ENCODE measurements at regions not wholly inside any gene's neighbourhood (a gene's known extent, or its start where the extent isn't known, plus 50 kb on each side); places are given as distances from the start of the nearest gene placed in this dataset.

DNA sequence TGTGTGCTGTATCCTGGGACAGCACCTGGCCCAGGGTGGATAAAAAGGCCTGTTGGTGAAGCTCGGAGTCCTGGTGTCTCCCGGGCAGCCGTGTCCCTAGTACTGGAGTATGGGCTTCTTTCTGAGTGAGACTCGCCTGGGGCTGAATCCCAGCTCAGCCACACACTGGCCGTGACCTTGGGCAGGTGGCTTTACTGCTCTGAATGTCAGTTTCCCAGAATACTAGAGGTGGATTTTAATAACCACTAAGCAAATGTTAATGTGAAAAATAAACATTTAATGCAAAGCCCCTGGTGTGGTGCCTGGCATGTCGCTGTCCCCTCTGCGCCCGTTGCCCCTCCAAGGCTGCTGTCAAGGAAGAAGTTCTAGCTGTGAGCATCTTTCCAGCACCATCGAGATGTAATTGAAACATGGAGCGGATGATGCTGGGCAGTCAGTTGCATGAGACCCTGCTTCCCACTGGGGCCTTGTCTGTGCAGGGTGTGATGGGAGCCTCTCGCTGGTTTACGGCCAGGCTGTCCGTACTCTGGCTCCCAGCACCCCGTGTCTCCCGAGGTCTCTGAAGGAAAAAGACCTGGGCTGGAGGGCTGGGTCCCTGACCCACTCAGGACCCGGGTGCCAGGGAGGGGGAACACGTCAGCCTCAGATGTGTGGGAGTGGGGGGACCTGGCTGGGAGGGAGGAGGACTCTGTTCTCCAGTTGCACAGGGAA, 527.8 kb downstream of the MATN1 start:
- TF ChIP-seq, protein P1, sequence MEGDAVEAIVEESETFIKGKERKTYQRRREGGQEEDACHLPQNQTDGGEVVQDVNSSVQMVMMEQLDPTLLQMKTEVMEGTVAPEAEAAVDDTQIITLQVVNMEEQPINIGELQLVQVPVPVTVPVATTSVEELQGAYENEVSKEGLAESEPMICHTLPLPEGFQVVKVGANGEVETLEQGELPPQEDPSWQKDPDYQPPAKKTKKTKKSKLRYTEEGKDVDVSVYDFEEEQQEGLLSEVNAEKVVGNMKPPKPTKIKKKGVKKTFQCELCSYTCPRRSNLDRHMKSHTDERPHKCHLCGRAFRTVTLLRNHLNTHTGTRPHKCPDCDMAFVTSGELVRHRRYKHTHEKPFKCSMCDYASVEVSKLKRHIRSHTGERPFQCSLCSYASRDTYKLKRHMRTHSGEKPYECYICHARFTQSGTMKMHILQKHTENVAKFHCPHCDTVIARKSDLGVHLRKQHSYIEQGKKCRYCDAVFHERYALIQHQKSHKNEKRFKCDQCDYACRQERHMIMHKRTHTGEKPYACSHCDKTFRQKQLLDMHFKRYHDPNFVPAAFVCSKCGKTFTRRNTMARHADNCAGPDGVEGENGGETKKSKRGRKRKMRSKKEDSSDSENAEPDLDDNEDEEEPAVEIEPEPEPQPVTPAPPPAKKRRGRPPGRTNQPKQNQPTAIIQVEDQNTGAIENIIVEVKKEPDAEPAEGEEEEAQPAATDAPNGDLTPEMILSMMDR (IDR thresholded peaks at IDR 0.05) = no peak
- TF ChIP-seq EP300 (IDR thresholded peaks at IDR 0.05) (no peak), POLR2A (IDR thresholded peaks at IDR 0.05; ENCODE audit: low read depth) (no peak)

Measured in esophagus muscularis mucosa (tissue), 4 donors.